OCI-LY1 (cell line): ENCODE measurements at regions not wholly inside any gene's neighbourhood (a gene's known extent, or its start where the extent isn't known, plus 50 kb on each side); places are given as distances from the start of the nearest gene placed in this dataset.

ENCODE experiments used
- EZH2 ChIP-seq: fragments of 200-600 bp; sonication (generic), shearing (Covaris generic); IDR thresholded peaks from 2 replicates; pipeline ENCODE4 v1.8.0; 2017; ENCODE audit warnings: borderline replicate concordance, mixed run types, mild to moderate bottlenecking, antibody characterized with exemption, low read length, moderate library complexity, mixed read lengths
- TF ChIP-seq, protein P1 (sequence below): fragments of 200-600 bp; sonication (generic), shearing (Covaris generic); IDR thresholded peaks from 2 replicates; pipeline ENCODE4 v1.5.1; 2017; ENCODE audit warnings: mild to moderate bottlenecking, antibody characterized with exemption, low read length, moderate library complexity, mixed read lengths

DNA sequence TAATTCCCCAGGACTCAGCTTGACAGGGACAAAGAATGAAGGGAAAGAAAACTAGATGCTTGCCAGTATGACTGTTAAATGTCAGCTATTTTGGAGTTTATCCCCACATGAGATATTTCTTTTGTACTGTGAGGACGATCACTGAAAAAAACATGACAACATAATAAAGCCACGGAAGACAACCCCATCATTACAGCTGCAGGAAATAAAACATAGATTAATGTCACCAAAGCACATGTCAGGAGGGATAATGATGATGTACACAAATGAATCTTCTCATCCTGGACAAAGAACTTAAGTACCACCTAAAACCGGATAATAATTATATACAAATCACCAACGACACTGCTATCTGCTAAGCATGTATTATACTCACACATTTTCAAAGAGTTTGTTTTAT is 84.6 kb upstream of the GRIP1 start:
- TF ChIP-seq, protein P1, sequence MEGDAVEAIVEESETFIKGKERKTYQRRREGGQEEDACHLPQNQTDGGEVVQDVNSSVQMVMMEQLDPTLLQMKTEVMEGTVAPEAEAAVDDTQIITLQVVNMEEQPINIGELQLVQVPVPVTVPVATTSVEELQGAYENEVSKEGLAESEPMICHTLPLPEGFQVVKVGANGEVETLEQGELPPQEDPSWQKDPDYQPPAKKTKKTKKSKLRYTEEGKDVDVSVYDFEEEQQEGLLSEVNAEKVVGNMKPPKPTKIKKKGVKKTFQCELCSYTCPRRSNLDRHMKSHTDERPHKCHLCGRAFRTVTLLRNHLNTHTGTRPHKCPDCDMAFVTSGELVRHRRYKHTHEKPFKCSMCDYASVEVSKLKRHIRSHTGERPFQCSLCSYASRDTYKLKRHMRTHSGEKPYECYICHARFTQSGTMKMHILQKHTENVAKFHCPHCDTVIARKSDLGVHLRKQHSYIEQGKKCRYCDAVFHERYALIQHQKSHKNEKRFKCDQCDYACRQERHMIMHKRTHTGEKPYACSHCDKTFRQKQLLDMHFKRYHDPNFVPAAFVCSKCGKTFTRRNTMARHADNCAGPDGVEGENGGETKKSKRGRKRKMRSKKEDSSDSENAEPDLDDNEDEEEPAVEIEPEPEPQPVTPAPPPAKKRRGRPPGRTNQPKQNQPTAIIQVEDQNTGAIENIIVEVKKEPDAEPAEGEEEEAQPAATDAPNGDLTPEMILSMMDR: no peak
- no peak for TF ChIP-seq EZH2
